Endothelial cell of umbilical vein (primary cell): ENCODE measurements at regions not wholly inside any gene's neighbourhood (a gene's known extent, or its start where the extent isn't known, plus 50 kb on each side); places are given as distances from the start of the nearest gene placed in this dataset.
"Not testable (repeated sequence)": the region's sequence is repeated elsewhere in the genome, so short reads cannot be mapped to it uniquely, and the experiment has no call there.

Experiments
- EZH2 ChIP-seq: IDR thresholded peaks from 2 replicates; pipeline ENCODE4 v1.6.1; 2012; ENCODE audit warnings: borderline replicate concordance, low read depth, mild to moderate bottlenecking, moderate library complexity, low read length, inconsistent platforms; ENCODE audit not compliant: severe bottlenecking
- FOS ChIP-seq: IDR thresholded peaks from 2 replicates; pipeline ENCODE4 v1.6.1; 2011; ENCODE audit warnings: mild to moderate bottlenecking, low read length, moderate library complexity, borderline replicate concordance; ENCODE audit not compliant: insufficient read depth
- GATA2 ChIP-seq: IDR thresholded peaks from 2 replicates; pipeline ENCODE4 v1.7.0; 2011; ENCODE audit warnings: low read depth, mild to moderate bottlenecking, moderate library complexity, mixed read lengths, low read length; ENCODE audit not compliant: insufficient read length, insufficient read depth
- JUN ChIP-seq: IDR thresholded peaks from 2 replicates; pipeline ENCODE4 v1.6.1; 2011; ENCODE audit warnings: borderline replicate concordance, low read depth; ENCODE audit not compliant: insufficient read length, insufficient read depth
- MAX ChIP-seq: IDR thresholded peaks from 2 replicates; pipeline ENCODE4 v1.6.1; 2011; ENCODE audit not compliant: insufficient read depth, insufficient read length
- MYC ChIP-seq: IDR thresholded peaks from one replicate; pipeline ENCODE4 v1.6.1; 2011; ENCODE audit warnings: mild to moderate bottlenecking, low read depth, low read length
- POLR2A ChIP-seq: IDR thresholded peaks from 2 replicates; pipeline ENCODE4 v1.6.1; 2012; ENCODE audit warnings: low read depth, mild to moderate bottlenecking, control low read depth, low read length
- POLR2AphosphoS5 ChIP-seq: IDR thresholded peaks from 2 replicates; pipeline ENCODE4 v1.6.1; 2012; ENCODE audit warnings: low read depth, mild to moderate bottlenecking, control low read depth, low read length, moderate library complexity; ENCODE audit not compliant: insufficient read depth
- TF ChIP-seq, protein P1 (sequence below), 2 donors: IDR thresholded peaks; 1 replicate in 1 of 2; 2 replicates in 1 of 2; pipeline ENCODE4 v1.5.1; 2011; ENCODE audit warnings: low read length in 2 of 2, mild to moderate bottlenecking in 2 of 2, moderate library complexity in 2 of 2, control low read depth in 1 of 2, inconsistent platforms in 1 of 2, low read depth in 1 of 2; ENCODE audit not compliant: insufficient read depth in 1 of 2; ENCODE audit errors: extremely low read depth in 1 of 2

- TF ChIP-seq, protein P1, sequence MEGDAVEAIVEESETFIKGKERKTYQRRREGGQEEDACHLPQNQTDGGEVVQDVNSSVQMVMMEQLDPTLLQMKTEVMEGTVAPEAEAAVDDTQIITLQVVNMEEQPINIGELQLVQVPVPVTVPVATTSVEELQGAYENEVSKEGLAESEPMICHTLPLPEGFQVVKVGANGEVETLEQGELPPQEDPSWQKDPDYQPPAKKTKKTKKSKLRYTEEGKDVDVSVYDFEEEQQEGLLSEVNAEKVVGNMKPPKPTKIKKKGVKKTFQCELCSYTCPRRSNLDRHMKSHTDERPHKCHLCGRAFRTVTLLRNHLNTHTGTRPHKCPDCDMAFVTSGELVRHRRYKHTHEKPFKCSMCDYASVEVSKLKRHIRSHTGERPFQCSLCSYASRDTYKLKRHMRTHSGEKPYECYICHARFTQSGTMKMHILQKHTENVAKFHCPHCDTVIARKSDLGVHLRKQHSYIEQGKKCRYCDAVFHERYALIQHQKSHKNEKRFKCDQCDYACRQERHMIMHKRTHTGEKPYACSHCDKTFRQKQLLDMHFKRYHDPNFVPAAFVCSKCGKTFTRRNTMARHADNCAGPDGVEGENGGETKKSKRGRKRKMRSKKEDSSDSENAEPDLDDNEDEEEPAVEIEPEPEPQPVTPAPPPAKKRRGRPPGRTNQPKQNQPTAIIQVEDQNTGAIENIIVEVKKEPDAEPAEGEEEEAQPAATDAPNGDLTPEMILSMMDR (IDR thresholded peaks at IDR 0.05; ENCODE audit: extremely low read depth in 1 of 2, insufficient read depth in 1 of 2, low read depth in 1 of 2, low read length in 2 of 2), result not testable (repeated sequence)
- TF ChIP-seq POLR2A, EZH2, POLR2AphosphoS5, MAX, JUN, GATA2, FOS, MYC: not testable (repeated sequence)
These were observed 136.9 kb upstream of the OSBPL11 start for GRCh38 chr3:125732151-125732550.
